ENCODE measurements at regions not wholly inside any gene's neighbourhood (a gene's known extent, or its start where the extent isn't known, plus 50 kb on each side); places are given as distances from the start of the nearest gene placed in this dataset.

DNA sequence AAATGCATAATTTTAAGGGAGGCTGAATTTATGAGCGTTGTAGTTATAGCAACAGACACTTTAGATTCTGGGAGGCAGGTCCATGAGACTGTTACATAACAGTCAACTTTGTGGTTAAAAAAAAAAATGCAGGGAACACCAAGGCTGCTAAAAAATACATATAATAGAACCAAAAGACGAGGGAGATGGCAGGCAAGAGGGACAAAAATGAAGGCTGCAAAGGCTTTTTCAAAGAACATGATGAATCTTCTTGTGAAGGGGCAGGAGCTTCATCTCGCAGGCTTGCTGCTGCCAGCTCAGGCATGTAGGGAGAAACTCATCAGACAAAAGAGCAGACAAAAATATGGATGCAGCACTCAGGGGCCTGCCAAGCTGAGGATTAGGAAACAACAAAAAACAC lies 243.9 kb downstream of the SHQ1 start:
- 83 to 87% methylated on average over 3 of the region's 3 CpGs for WGBS, 2 donors
- no peak for TF ChIP-seq CTCF (IDR thresholded peaks at IDR 0.05)
- intact Hi-C loops (cut with DNase I) = no loop called here

DNA sequence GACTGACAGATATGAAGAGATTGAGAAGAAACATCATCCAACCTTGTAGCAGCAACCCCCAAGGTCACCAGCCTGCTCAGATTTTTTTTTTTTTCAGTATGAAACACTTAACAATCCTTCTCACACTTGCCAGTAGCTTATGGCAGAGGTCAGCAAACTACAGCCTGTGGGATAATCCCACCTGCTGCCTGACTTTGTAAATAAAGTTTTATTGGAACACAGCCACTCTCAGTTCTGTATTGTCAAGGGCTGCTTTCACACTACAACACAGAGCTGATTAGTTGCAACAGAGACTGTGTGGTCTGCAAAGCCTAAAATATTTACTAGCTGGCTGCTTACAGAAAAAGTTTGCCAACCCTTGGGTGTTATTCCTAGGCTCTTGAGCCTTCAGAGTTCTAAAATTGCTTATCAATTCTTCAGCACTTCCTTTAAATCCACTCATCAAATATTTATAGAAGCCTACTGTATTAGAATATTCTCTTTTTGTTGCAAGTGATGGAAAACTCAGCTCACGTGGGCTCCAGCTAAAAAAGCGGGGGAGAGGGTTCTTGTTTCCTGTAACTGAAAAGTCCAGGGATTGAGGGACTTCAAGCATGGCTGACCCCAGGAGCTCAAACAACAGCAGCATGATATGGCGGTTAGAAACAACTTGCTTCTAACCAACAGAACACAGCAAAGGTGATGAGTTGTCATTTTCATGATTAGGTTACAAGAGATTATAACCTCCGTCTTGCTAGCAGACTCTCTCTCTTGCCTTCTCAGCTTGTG lies 246.1 kb downstream of the SHQ1 start:
- Histone ChIP-seq H3K36me3 (no peaks in the 10 kb centered on the region), H3K9me3 (no peaks in the 10 kb centered on the region), H3K4me1 (peaks cover 0 to 4% (median 0%) of the 10 kb centered on the region in 3 donors), H3K27me3 (no peaks in the 10 kb centered on the region), H3K27ac (no peak overlapping the region), H3K4me3 (no peak overlapping the region)
- DNase-seq (peak in 2 of 6 donors; percentile 16 to 21), ATAC-seq (peak; percentile 32 to 87 (median 59)), FAIRE-seq (no peak)
- intact Hi-C loops (cut with DNase I) = no loop called here
- no peak for TF ChIP-seq CTCF (IDR thresholded peaks at IDR 0.05)
- WGBS, 2 donors = 82 to 83% methylated on average over 4 of the region's 4 CpGs

More for the DNA sequence above, 243.9 kb downstream of the SHQ1 start:
- DNase-seq (no peak), FAIRE-seq (no peak), ATAC-seq (no peak)
- Histone ChIP-seq H3K36me3 (no peaks in the 10 kb centered on the region), H3K4me1 (peaks cover 0 to 3% (median 0%) of the 10 kb centered on the region in 3 donors), H3K27ac (no peak overlapping the region), H3K4me3 (no peak overlapping the region), H3K27me3 (no peaks in the 10 kb centered on the region), H3K9me3 (no peaks in the 10 kb centered on the region)

DNA sequence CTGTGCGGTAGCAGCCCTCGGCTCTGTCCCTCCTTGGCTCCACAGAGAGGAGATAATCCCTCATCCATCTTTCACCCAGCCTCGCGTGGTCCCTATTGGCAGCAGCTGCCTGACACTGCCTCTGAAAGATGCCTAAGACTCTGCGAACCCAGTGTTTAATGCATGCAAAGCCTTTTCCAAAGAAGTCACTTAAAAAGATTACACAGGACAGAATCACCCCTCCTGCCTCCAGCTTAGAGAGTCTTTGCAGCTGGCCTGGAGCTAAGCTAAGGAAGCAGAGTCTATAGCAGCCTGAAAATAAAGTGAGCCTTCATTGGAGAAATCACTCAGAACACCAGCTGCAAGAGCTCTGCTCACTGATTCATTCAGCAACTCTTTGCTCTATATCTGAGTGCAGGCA lies 247.2 kb downstream of the SHQ1 start:
- no peak for TF ChIP-seq CTCF (IDR thresholded peaks at IDR 0.05)
- Histone ChIP-seq H3K4me1 (peaks cover 0 to 4% (median 0%) of the 10 kb centered on the region in 3 donors), H3K36me3 (no peaks in the 10 kb centered on the region), H3K27ac (no peak overlapping the region), H3K9me3 (no peaks in the 10 kb centered on the region), H3K27me3 (no peaks in the 10 kb centered on the region), H3K4me3 (no peak overlapping the region)
- 85 to 97% methylated on average over 5 of the region's 5 CpGs for WGBS, 2 donors
- DNase-seq (no peak), ATAC-seq (no peak), FAIRE-seq (no peak)
- intact Hi-C loops (cut with DNase I) = no loop called here

GRCh38 chr3:72597756-72598195 lies 250.5 kb downstream of the SHQ1 start:
- H3K4me3 ChIP-seq = no peak overlapping the region
- 54 to 56% methylated on average over 5 of the region's 5 CpGs for WGBS, 2 donors
- FAIRE-seq (no peak), ATAC-seq (peak in 1 of 4 donors; percentile 22), DNase-seq (no peak)
- intact Hi-C loops (cut with DNase I) = no loop called here
- no peaks in the 10 kb centered on the region for H3K27me3 ChIP-seq
- H3K27ac ChIP-seq = no peak overlapping the region
- no peak for TF ChIP-seq CTCF (IDR thresholded peaks at IDR 0.05)
- no peaks in the 10 kb centered on the region for H3K36me3 ChIP-seq
- peaks cover 0 to 4% (median 0%) of the 10 kb centered on the region in 3 donors for H3K4me1 ChIP-seq
- H3K9me3 ChIP-seq = no peaks in the 10 kb centered on the region

DNA sequence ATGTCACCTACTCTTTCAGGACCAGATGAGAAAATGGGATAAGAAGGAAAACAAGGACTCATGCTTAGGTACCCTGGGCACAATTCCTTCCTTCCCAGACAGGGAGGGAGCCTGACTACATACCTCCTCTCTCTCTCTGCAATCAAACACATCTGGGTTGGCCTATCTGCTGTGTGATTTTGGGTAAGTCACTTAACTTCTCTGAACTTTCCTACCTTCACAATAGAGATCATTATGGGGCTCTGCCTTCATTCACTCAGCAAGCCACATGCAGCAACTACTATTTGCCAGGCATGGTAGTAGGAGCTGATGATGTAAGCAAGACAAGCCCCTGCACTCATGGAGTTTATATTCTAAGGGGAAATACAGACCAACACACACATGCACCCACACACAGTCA lies 251.2 kb downstream of the SHQ1 start:
- H3K4me1 ChIP-seq = peaks cover 0 to 4% (median 0%) of the 10 kb centered on the region in 3 donors
- DNase-seq (no peak), FAIRE-seq (no peak), ATAC-seq (no peak)
- TF ChIP-seq CTCF (IDR thresholded peaks at IDR 0.05) = no peak
- H3K36me3 ChIP-seq = no peaks in the 10 kb centered on the region
- H3K9me3 ChIP-seq = no peaks in the 10 kb centered on the region
- H3K27me3 ChIP-seq = no peaks in the 10 kb centered on the region
- no peak overlapping the region for H3K27ac ChIP-seq
- no peak overlapping the region for H3K4me3 ChIP-seq
- intact Hi-C loops (cut with DNase I) = no loop called here
